ENCODE measurements at regions not wholly inside any gene's neighbourhood (a gene's known extent, or its start where the extent isn't known, plus 50 kb on each side); places are given as distances from the start of the nearest gene placed in this dataset.
"Not testable (repeated sequence)": the region's sequence is repeated elsewhere in the genome, so short reads cannot be mapped to it uniquely, and the experiment has no call there.

DNA sequence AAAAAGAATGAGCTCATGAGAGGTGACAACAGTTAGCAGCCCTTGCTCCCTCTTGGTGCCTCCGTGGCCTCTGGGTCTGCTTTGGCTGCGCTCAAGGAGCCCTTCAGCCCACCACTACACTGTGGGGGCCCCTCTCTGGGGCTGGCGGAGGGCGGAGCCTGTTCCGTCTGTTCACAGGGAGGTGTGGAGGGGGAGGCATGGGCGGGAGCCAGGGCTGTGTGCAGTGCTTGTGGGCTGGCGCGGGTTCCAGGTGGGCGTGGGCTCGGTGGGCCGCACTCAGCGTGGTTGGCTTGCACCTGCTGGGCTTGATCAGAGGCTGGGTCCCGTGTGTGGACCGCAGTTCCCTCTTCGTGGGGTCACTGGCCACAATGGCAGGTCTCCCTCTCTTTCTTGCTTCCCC, 953.4 kb upstream of the PRR20A start:
- Mint-ChIP-seq H3K4me1 (no peaks in the 10 kb centered on the region), H3K27me3 (no peaks in the 10 kb centered on the region), H3K4me3 (no peak overlapping the region), H3K9me3 (ENCODE audit: low read depth) (peaks cover 9% of the 10 kb centered on the region), H3K27ac (no peak overlapping the region), H3K36me3 (ENCODE audit: low read depth) (no peaks in the 10 kb centered on the region)
- CTCF ChIA-PET, result no interaction called here
- intact Hi-C loops (cut with DNase I, micrococcal nuclease), result no loop called here
- POLR2A ChIA-PET, result no interaction called here
- DNase-seq (no peak), ATAC-seq (no peak)

DNA sequence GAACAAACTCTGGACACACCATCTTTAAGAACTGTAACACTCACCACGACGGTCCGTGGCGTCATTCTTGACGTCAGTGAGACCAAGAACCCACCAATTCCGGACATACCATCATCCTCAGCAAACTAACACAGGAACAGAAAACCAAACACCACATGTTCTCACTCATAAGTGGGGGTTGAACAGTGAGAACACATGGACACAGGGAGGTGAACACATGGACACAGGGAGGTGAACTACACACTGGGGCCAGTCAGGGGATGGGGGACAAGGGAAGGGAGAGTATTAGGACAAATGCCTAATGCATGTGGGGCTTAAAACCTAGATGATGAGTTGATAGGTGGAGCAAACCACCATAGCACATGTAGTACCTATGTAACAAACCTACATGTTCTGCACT, 952.1 kb upstream of the PRR20A start:
- intact Hi-C loops (cut with DNase I, micrococcal nuclease); DNase-seq; H3K4me1 Mint-ChIP-seq; H3K27me3 Mint-ChIP-seq; POLR2A ChIA-PET; H3K27ac Mint-ChIP-seq; H3K9me3 Mint-ChIP-seq (ENCODE audit: low read depth); CTCF ChIA-PET; H3K36me3 Mint-ChIP-seq (ENCODE audit: low read depth); ATAC-seq; H3K4me3 Mint-ChIP-seq: not testable (repeated sequence)

DNA sequence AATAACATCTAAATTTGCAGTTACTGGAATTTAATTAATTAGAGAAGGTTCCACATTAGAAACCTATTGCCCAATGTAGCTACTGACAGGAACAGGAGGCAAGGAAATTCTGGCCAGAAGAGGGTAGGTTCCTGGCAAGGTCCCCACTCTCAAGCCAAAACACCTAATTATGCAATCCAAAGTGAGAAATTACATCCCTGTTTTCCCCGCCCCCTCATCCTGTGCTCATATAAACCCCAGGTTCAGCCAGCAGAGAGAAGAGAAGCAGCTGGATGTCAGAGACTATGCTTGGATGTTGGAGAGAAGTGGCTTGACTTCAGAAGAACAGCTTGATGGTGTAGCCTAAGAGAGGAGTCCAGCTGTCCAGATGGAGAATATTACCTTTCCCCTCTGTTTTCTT, 951.3 kb upstream of the PRR20A start:
- H3K36me3 Mint-ChIP-seq (ENCODE audit: low read depth), result no peaks in the 10 kb centered on the region
- intact Hi-C loops (cut with DNase I, micrococcal nuclease), result no loop called here
- ChIA-PET CTCF (no interaction called here), POLR2A (no interaction called here)
- peaks cover 2% of the 10 kb centered on the region for H3K9me3 Mint-ChIP-seq (ENCODE audit: low read depth)
- H3K27ac Mint-ChIP-seq, result no peak overlapping the region
- H3K4me3 Mint-ChIP-seq, result no peak overlapping the region
- H3K27me3 Mint-ChIP-seq, result no peaks in the 10 kb centered on the region
- H3K4me1 Mint-ChIP-seq, result no peaks in the 10 kb centered on the region
- DNase-seq, result no peak
- no peak for ATAC-seq

DNA sequence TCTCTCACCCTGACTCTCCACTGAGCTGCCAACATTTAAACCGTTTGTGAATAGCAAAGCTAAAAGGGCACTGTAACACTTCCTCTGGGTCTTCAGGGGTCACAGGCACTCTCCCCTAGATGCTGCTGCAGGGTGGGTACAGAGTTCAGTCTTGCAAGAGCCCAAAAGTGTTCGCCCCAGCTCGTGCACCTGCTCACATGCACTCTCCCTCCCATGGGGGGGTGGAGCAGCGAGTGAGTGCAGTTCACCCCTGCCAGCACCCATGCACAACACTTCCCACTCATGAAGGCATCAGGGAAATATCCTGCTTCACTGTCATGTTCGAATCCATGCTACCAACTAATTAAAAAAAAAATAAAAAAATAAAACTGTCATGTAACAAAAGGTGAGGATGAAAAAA, 950.7 kb upstream of the PRR20A start:
- DNase-seq, result no peak
- ChIA-PET CTCF (no interaction called here), POLR2A (no interaction called here)
- peaks cover 4% of the 10 kb centered on the region for H3K9me3 Mint-ChIP-seq (ENCODE audit: low read depth)
- intact Hi-C loops (cut with DNase I, micrococcal nuclease), result no loop called here
- no peaks in the 10 kb centered on the region for H3K4me1 Mint-ChIP-seq
- no peak for ATAC-seq
- H3K27me3 Mint-ChIP-seq, result no peaks in the 10 kb centered on the region
- H3K4me3 Mint-ChIP-seq, result no peak overlapping the region
- no peaks in the 10 kb centered on the region for H3K36me3 Mint-ChIP-seq (ENCODE audit: low read depth)
- no peak overlapping the region for H3K27ac Mint-ChIP-seq

DNA sequence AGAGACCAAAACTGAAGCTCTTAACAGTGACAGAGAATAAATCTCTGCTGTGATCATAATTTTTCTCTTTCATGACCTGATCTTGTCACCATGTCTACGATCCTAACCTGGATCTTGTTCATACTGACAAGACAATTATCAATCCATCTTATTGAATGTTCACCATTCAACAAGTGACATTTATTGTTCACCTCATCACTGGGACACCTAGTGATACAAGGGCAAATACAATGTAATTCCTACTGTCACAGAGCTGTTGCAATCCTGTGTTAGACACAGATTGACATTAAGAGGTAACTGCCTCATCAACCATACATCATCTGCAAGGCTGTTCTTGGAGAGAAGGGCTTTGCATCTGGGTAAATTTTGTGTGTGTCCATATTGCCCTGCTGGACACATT, 942.4 kb upstream of the PRR20A start:
- Mint-ChIP-seq H3K36me3 (ENCODE audit: low read depth) (no peaks in the 10 kb centered on the region), H3K27me3 (no peaks in the 10 kb centered on the region), H3K4me3 (no peak overlapping the region), H3K9me3 (ENCODE audit: low read depth) (peaks cover 17% of the 10 kb centered on the region), H3K4me1 (no peaks in the 10 kb centered on the region), H3K27ac (no peak overlapping the region)
- ChIA-PET CTCF (no interaction called here), POLR2A (no interaction called here)
- ATAC-seq (no peak), DNase-seq (no peak)
- intact Hi-C loops (cut with DNase I, micrococcal nuclease), result no loop called here

DNA sequence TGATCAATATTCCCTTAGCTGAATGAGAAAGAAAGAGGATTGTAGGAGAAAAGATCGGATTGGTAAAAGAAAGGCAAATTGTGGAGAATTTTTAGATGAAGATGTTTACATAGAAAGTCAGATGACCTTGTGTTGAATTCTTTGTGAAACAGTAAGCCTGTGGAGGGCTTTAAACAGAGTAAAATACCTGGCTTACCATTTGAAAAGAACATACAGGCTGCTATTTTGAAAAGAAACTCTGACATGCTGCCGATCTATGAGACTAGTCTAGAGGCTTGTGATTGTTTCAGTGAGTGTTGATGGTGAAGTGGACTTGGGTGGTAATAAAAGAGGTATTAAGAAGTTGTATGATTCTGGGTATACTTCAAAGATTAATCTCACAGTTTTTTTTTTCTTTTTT, 938.9 kb upstream of the PRR20A start:
- ATAC-seq (no peak), DNase-seq (no peak)
- no peak overlapping the region for H3K4me3 Mint-ChIP-seq
- H3K9me3 Mint-ChIP-seq (ENCODE audit: low read depth), result peaks cover 12% of the 10 kb centered on the region
- POLR2A ChIA-PET, result no interaction called here
- CTCF ChIA-PET, result no interaction called here
- H3K27ac Mint-ChIP-seq, result no peak overlapping the region
- intact Hi-C loops (cut with DNase I, micrococcal nuclease), result no loop called here
- no peaks in the 10 kb centered on the region for H3K27me3 Mint-ChIP-seq
- H3K36me3 Mint-ChIP-seq (ENCODE audit: low read depth), result no peaks in the 10 kb centered on the region
- H3K4me1 Mint-ChIP-seq, result no peaks in the 10 kb centered on the region

DNA sequence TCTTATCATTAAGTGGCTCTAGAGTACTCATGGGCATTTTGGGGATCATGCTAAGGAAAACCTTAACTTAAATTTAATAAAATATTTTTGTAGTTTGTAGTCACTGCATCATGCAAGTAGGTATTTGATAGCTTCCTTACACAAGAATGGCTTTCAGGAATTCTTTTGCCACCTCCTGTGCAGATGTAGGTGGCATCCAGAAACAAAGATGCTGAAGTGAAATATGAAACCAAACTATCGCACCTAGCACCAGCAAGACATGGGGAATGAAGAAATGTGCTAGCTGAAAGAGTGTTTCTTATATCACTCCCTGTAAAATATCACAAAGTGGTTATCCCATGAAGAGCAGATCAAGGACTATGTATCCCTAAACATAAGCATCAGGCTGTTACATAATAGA, 924.5 kb upstream of the PRR20A start:
- DNase-seq (no peak), ATAC-seq (no peak)
- intact Hi-C loops (cut with DNase I, micrococcal nuclease), result no loop called here
- Mint-ChIP-seq H3K36me3 (ENCODE audit: low read depth) (no peaks in the 10 kb centered on the region), H3K27ac (no peak overlapping the region), H3K9me3 (ENCODE audit: low read depth) (peaks cover 22% of the 10 kb centered on the region), H3K4me3 (no peak overlapping the region), H3K4me1 (no peaks in the 10 kb centered on the region), H3K27me3 (no peaks in the 10 kb centered on the region)
- ChIA-PET CTCF (interaction anchor here (0.6 kb wide), 1 partner anchor 94 kb away, joined by 3 read pairs; no protein-coding TSS in a partner anchor), POLR2A (no interaction called here)

DNA sequence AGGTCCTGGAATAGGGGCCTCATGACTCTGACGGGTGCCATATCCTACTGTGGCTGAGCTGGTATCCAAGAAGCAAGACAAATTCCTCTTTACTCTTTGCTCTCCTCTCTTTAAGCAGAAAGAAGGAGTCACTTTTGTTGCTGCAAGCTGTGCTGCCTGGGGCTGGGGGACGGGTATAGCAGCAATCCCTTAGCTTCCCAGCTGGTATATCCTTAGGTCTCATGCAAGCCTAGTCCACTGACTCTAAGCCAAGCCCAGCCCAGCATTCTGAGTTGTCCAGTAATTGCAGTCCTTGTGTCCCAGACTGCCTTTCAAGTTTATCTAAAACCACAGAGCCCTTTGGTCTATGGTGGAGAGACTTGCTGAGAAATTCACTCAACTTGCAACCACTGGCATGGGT, 893.0 kb upstream of the PRR20A start:
- POLR2A ChIA-PET, result no interaction called here
- intact Hi-C loops (cut with DNase I, micrococcal nuclease), result no loop called here
- Mint-ChIP-seq H3K4me1 (no peaks in the 10 kb centered on the region), H3K4me3 (no peak overlapping the region), H3K36me3 (ENCODE audit: low read depth) (no peaks in the 10 kb centered on the region), H3K27me3 (no peaks in the 10 kb centered on the region), H3K27ac (no peak overlapping the region), H3K9me3 (ENCODE audit: low read depth) (peaks cover 25% of the 10 kb centered on the region)
- CTCF ChIA-PET, result no interaction called here
- ATAC-seq (no peak), DNase-seq (no peak)

DNA sequence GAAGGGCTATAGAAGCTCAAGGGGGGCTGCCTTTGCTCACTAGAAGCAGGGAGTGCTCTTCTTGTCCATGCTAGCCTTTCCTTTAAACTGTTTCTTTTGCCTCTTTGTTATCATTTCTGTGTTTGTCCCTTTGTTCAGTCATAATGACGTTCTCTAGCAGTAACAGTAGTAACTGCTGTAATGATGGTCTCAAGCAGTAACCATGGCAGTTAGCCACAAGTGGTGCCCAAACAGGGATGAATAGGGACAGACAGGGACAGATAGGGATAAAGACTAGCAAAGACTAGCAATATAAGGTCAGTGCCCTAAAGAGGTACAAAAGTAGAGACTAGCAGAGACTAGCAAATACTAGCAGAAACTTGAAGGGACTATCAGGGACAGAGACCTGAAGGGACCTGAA, 869.0 kb upstream of the PRR20A start:
- Mint-ChIP-seq H3K27me3 (no peaks in the 10 kb centered on the region), H3K9me3 (ENCODE audit: low read depth) (peaks cover 9% of the 10 kb centered on the region), H3K4me1 (no peaks in the 10 kb centered on the region), H3K36me3 (ENCODE audit: low read depth) (no peaks in the 10 kb centered on the region), H3K27ac (no peak overlapping the region), H3K4me3 (no peak overlapping the region)
- ChIA-PET CTCF (no interaction called here), POLR2A (no interaction called here)
- ATAC-seq, result no peak
- intact Hi-C loops (cut with DNase I, micrococcal nuclease), result no loop called here
- DNase-seq, result no peak

DNA sequence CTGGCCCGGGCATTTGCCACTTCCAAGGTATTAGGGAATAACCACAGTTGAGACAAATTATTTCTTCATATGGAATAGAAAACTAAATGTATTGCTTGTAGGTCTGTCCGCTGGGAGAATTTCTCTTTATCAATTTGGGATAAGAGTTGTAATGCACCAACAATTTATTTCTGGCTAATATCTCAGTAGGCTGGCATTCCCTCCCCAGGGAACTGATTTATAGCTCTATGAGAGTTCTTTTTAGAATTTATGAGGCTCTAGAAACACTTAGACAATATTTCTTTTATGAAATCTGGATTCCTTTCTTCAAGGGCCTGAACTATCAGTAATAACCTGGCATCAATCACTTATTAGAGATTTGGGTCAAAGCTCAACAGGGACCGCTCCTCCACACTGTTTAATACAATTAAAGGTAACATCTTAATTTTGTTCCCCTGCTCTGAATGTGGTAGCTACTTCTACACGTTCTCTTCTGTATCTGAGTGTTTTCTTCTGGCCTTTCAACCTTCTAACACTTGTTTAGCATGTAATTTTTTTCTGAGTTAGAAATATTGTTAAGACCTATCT, 857.4 kb upstream of the PRR20A start:
- intact Hi-C loops (cut with DNase I, micrococcal nuclease), result no loop called here
- ATAC-seq, result no peak

DNA sequence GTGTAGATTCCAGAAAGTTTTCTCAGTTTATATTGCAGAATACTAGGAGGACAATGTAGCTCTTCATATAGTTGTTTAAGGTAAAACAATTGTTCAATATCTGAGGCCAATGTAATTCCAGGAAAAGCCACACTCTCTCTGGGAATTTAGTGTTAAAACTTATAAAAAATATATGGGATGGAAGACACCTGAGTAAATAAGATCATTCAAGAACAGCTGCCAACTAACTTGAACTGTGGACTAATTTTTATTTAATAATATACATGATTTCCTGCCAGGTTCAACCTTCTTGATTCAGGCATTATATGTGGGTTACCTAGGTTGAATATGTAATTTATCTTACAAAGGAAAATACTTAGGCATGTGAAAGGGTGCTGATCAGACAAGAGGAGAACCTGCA, 841.1 kb upstream of the PRR20A start:
- Mint-ChIP-seq H3K27me3 (no peaks in the 10 kb centered on the region), H3K4me1 (no peaks in the 10 kb centered on the region), H3K27ac (no peak overlapping the region), H3K4me3 (no peak overlapping the region), H3K9me3 (ENCODE audit: low read depth) (peaks cover 9% of the 10 kb centered on the region), H3K36me3 (ENCODE audit: low read depth) (no peaks in the 10 kb centered on the region)
- POLR2A ChIA-PET, result no interaction called here
- CTCF ChIA-PET, result no interaction called here
- no peak for DNase-seq
- intact Hi-C loops (cut with DNase I, micrococcal nuclease), result no loop called here
- ATAC-seq, result no peak

More for the DNA sequence above, 857.4 kb upstream of the PRR20A start:
- no peaks in the 10 kb centered on the region for H3K27me3 Mint-ChIP-seq
- POLR2A ChIA-PET, result no interaction called here
- no peak for DNase-seq
- H3K4me1 Mint-ChIP-seq, result no peaks in the 10 kb centered on the region
- no peak overlapping the region for H3K4me3 Mint-ChIP-seq
- peaks cover 19% of the 10 kb centered on the region for H3K9me3 Mint-ChIP-seq (ENCODE audit: low read depth)
- no peaks in the 10 kb centered on the region for H3K36me3 Mint-ChIP-seq (ENCODE audit: low read depth)
- no peak overlapping the region for H3K27ac Mint-ChIP-seq
- CTCF ChIA-PET, result no interaction called here

DNA sequence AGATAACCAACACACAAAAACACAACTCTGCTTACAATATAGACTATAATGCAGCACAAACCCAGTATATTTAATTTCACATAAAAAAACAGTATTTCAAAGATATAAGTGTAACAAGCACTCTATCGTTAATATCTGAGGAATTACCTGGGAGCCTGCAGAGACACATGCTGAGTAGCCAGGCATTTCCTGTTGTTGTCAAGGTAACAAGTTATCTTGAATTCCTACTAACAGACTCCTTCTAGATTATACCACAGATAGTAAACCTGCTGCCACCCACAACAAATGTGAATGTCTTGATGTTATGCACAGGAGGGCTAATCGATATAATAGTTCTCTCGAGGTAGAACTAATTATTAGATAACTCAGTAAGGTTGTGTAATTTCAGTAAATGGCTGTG, 826.0 kb upstream of the PRR20A start:
- intact Hi-C loops (cut with DNase I, micrococcal nuclease), result no loop called here
- H3K36me3 Mint-ChIP-seq (ENCODE audit: low read depth), result no peaks in the 10 kb centered on the region
- H3K4me1 Mint-ChIP-seq, result no peaks in the 10 kb centered on the region
- DNase-seq (no peak), ATAC-seq (no peak)
- H3K9me3 Mint-ChIP-seq (ENCODE audit: low read depth), result peaks cover 4% of the 10 kb centered on the region
- no peaks in the 10 kb centered on the region for H3K27me3 Mint-ChIP-seq
- ChIA-PET CTCF (no interaction called here), POLR2A (no interaction called here)
- no peak overlapping the region for H3K27ac Mint-ChIP-seq
- H3K4me3 Mint-ChIP-seq, result no peak overlapping the region

DNA sequence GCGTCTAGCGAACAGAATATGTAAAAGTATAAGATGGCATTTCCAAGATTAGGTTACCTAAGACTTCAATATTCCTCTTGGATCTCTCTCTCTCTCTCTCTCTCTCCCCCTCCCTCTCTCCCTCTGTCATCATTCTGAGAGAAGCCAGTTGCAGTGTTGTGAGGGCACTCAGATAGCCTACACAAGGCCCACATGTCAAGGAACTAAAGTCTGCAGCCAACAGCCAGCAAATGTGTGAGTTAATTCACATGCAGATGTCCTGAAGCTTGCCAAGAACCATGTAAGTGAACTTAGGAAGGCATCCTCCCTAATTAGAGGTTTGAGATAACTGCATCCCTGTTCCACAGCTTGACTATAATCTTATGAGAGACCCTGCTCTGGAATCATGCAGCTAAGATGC, 822.9 kb upstream of the PRR20A start:
- H3K4me1 Mint-ChIP-seq, result no peaks in the 10 kb centered on the region
- CTCF ChIA-PET, result no interaction called here
- intact Hi-C loops (cut with DNase I, micrococcal nuclease), result no loop called here
- H3K4me3 Mint-ChIP-seq, result no peak overlapping the region
- POLR2A ChIA-PET, result no interaction called here
- ATAC-seq, result no peak
- H3K36me3 Mint-ChIP-seq (ENCODE audit: low read depth), result no peaks in the 10 kb centered on the region
- H3K9me3 Mint-ChIP-seq (ENCODE audit: low read depth), result peaks cover 6% of the 10 kb centered on the region
- no peaks in the 10 kb centered on the region for H3K27me3 Mint-ChIP-seq
- no peak overlapping the region for H3K27ac Mint-ChIP-seq
- no peak for DNase-seq
